Neural crest cell (in vitro differentiated cells): ENCODE measurements at regions not wholly inside any gene's neighbourhood (a gene's known extent, or its start where the extent isn't known, plus 50 kb on each side); places are given as distances from the start of the nearest gene placed in this dataset.

ENCODE experiments used
- DNase-seq: peaks from one replicate; pipeline ENCODE4 v3.0.0; 2021; ENCODE audit warnings: low read depth, mixed read lengths, low spot score
- H3K27ac Mint-ChIP-seq: one replicate; pipeline ENCODE4 v1.8.0; 2021; ENCODE audit warnings: mild to moderate bottlenecking, mixed read lengths; ENCODE audit not compliant: unreplicated experiment
- H3K27me3 Mint-ChIP-seq: 2 replicates; pipeline ENCODE4 v1.8.0; 2021; ENCODE audit warnings: low read depth, mild to moderate bottlenecking, mixed read lengths
- H3K36me3 Mint-ChIP-seq: 2 replicates; pipeline ENCODE4 v1.8.0; 2021; ENCODE audit warnings: low read depth, mild to moderate bottlenecking, mixed read lengths
- H3K4me1 Mint-ChIP-seq: 2 replicates; pipeline ENCODE4 v1.8.0; 2021; ENCODE audit warnings: mixed read lengths
- H3K4me3 Mint-ChIP-seq: one replicate; pipeline ENCODE4 v1.8.0; 2021; ENCODE audit warnings: mild to moderate bottlenecking, mixed read lengths
- H3K9me3 Mint-ChIP-seq: 2 replicates; pipeline ENCODE4 v1.8.0; 2021; ENCODE audit warnings: mixed read lengths
- TF ChIP-seq, protein P1 (sequence below): fragments of 200-600 bp; sonication (generic); conservative IDR thresholded peaks from 2 replicates; pipeline ENCODE4 v1.5.0; 2021; ENCODE audit warnings: antibody characterized with exemption, mild to moderate bottlenecking

DNA sequence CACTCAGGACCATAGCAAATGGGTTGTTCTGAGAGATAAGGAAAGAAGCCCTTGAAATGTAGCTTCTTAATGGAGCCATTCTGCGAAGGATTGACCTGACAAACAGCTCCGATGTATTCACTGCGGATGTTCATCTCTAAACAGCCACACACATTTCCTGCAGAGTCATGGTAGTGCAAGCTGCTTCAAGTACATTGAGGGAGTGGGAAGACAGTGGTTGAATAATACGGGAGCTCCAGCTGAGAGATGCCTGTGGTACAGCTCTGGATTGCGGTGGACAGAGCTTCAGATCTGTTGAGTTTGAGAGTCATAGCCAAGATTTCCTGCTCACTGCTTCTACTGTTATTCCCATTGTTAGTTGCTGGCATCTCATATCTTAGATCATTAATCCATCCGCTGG is 86.6 kb downstream of the ZBTB18 start:
- H3K27ac Mint-ChIP-seq = no peak overlapping the region
- peaks cover 2% of the 10 kb centered on the region for H3K9me3 Mint-ChIP-seq
- no peaks in the 10 kb centered on the region for H3K27me3 Mint-ChIP-seq
- no peaks in the 10 kb centered on the region for H3K36me3 Mint-ChIP-seq
- H3K4me1 Mint-ChIP-seq = no peaks in the 10 kb centered on the region
- TF ChIP-seq, protein P1, sequence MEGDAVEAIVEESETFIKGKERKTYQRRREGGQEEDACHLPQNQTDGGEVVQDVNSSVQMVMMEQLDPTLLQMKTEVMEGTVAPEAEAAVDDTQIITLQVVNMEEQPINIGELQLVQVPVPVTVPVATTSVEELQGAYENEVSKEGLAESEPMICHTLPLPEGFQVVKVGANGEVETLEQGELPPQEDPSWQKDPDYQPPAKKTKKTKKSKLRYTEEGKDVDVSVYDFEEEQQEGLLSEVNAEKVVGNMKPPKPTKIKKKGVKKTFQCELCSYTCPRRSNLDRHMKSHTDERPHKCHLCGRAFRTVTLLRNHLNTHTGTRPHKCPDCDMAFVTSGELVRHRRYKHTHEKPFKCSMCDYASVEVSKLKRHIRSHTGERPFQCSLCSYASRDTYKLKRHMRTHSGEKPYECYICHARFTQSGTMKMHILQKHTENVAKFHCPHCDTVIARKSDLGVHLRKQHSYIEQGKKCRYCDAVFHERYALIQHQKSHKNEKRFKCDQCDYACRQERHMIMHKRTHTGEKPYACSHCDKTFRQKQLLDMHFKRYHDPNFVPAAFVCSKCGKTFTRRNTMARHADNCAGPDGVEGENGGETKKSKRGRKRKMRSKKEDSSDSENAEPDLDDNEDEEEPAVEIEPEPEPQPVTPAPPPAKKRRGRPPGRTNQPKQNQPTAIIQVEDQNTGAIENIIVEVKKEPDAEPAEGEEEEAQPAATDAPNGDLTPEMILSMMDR = no peak
- H3K4me3 Mint-ChIP-seq = no peak overlapping the region
- no peak for DNase-seq

DNA sequence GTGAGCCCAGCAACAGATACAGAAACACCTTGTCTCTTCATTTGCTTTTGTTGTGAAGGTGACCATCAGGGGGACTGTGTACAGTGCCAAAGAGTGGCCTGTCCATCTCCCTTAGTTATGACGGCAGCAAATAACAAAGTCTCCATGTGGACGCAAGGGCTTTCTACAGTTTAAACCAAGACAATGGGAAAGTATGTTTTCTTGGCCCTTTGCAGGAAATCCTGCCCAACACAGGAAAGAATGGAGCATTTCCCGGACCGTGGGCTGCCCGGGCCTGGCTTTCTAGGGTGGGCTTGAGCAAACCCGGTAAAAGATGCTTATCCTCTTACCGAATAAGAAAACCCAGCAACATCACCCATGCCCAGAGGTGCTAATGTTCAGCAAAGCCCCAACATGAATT is 87.3 kb downstream of the ZBTB18 start:
- Mint-ChIP-seq H3K4me1 (no peaks in the 10 kb centered on the region), H3K36me3 (no peaks in the 10 kb centered on the region), H3K4me3 (no peak overlapping the region), H3K27ac (no peak overlapping the region), H3K27me3 (no peaks in the 10 kb centered on the region), H3K9me3 (peaks cover 2% of the 10 kb centered on the region)
- TF ChIP-seq, protein P1 = no peak
- no peak for DNase-seq

DNA sequence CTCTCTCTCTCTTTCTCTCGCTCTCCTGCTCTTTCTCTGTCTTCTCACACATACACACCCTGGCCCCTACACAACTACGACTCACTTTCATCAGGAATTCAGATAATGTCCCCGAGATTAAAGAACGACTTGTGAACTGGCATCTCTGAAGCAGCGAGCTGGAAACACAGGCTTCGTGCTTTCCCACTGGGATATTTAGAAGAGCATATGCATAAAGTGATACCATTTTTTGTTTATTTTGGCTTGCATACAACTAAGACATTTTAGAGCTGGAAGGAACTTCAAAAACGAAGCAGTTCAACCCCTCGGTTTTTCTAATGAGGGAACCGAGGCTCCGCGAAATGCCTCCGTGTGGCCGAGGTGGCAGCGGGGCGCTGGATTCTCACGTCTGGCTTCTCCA is 88.6 kb downstream of the ZBTB18 start:
- H3K4me1 Mint-ChIP-seq = no peaks in the 10 kb centered on the region
- no peaks in the 10 kb centered on the region for H3K27me3 Mint-ChIP-seq
- TF ChIP-seq, protein P1 = no peak
- DNase-seq = no peak
- peaks cover 2% of the 10 kb centered on the region for H3K9me3 Mint-ChIP-seq
- no peak overlapping the region for H3K4me3 Mint-ChIP-seq
- no peak overlapping the region for H3K27ac Mint-ChIP-seq
- H3K36me3 Mint-ChIP-seq = no peaks in the 10 kb centered on the region

DNA sequence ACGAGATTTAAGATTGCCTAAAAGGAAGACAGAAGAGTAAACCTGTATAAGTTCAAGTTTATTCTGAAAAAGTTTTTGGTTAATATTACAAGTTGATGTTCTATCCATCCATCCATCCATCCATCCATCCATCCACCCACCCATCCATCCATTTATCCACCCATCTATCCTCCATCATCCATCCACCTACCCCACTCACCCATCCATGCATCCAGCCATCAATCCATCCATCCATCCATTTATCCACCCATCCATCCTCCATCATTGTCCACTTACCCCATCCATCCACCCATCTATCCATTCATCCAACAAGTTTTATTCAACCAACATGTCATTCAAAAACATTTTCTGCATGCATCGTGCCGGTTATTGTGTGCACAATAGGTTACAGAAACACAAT is 89.3 kb downstream of the ZBTB18 start:
- Mint-ChIP-seq H3K4me1 (no peaks in the 10 kb centered on the region), H3K4me3 (no peak overlapping the region), H3K36me3 (no peaks in the 10 kb centered on the region), H3K27me3 (no peaks in the 10 kb centered on the region), H3K9me3 (peaks cover 2% of the 10 kb centered on the region), H3K27ac (no peak overlapping the region)
- TF ChIP-seq, protein P1 = no peak
- no peak for DNase-seq

DNA sequence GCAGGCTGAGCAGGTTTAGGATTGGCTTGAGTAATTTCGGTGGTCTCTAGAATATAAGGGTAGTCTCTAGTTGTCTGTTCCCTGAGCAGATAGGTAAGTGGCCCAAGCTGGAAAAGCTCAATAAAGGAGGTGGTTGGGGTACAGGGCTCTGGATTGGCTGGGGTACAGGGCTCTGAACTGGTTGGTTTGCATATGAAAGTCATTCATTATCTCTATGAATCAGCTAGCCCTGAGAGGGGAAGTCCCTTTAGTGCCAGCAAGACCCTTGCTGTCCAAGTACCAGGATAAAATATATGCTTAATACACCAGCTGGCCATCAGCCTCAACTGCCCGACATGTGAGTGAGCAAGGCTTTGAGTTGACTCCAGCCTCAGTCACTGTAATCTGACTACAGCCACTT is 93.0 kb downstream of the ZBTB18 start:
- no peak overlapping the region for H3K27ac Mint-ChIP-seq
- no peak for DNase-seq
- no peaks in the 10 kb centered on the region for H3K4me1 Mint-ChIP-seq
- TF ChIP-seq, protein P1 = no peak
- H3K9me3 Mint-ChIP-seq = peaks cover 2% of the 10 kb centered on the region
- no peak overlapping the region for H3K4me3 Mint-ChIP-seq
- no peaks in the 10 kb centered on the region for H3K36me3 Mint-ChIP-seq
- H3K27me3 Mint-ChIP-seq = no peaks in the 10 kb centered on the region

DNA sequence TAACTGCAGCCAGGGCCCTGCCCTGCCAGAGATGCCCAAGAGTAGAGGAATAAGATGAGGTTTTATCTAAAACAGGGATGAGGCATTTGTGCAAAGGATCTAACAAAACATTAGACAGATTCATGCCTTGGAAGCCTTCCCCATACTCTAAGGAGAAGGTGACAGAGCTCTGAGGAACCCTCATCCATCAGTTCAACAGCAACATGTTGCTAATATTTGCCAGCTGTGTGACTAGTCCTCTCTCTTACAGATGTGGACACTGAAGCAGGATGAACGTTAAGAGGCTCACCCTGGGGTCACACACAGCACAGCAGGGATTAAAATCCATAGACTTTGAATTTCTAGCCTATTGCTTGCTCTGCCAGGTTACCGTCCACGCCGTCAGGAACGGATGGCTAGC is 99.0 kb downstream of the ZBTB18 start:
- Mint-ChIP-seq H3K27me3 (no peaks in the 10 kb centered on the region), H3K36me3 (no peaks in the 10 kb centered on the region)

More for the DNA sequence above, 99.0 kb downstream of the ZBTB18 start:
- Mint-ChIP-seq H3K9me3 (no peaks in the 10 kb centered on the region), H3K4me1 (peaks cover 16% of the 10 kb centered on the region), H3K27ac (no peak overlapping the region), H3K4me3 (no peak overlapping the region)
- TF ChIP-seq, protein P1 = no peak
- DNase-seq = no peak
